ENCODE measurements at regions not wholly inside any gene's neighbourhood (a gene's known extent, or its start where the extent isn't known, plus 50 kb on each side); places are given as distances from the start of the nearest gene placed in this dataset.

DNA sequence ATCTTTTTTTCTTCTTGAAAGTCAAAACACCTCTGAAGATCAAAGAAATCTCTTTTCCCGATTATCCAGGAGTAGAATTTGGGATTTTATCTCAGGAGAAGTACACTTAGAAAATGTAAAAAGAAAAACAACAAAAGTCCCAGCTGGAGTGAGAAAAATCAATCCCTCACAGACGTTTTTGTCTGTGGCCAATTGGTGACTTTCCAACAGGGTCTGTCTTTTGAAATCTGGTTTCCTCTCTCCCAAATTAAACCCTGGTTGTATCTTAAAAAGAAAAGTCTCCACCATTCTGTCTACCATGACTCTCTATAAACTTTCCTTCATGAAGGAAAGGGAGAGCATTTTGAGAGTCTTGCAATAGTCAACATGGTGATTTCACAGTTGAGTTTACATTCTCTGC lies 88.1 kb downstream of the DACT1 start:
- TF ChIP-seq, protein P1, sequence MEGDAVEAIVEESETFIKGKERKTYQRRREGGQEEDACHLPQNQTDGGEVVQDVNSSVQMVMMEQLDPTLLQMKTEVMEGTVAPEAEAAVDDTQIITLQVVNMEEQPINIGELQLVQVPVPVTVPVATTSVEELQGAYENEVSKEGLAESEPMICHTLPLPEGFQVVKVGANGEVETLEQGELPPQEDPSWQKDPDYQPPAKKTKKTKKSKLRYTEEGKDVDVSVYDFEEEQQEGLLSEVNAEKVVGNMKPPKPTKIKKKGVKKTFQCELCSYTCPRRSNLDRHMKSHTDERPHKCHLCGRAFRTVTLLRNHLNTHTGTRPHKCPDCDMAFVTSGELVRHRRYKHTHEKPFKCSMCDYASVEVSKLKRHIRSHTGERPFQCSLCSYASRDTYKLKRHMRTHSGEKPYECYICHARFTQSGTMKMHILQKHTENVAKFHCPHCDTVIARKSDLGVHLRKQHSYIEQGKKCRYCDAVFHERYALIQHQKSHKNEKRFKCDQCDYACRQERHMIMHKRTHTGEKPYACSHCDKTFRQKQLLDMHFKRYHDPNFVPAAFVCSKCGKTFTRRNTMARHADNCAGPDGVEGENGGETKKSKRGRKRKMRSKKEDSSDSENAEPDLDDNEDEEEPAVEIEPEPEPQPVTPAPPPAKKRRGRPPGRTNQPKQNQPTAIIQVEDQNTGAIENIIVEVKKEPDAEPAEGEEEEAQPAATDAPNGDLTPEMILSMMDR (IDR thresholded peaks at IDR 0.05), result no peak
- ATAC-seq (ENCODE audit: low FRiP score) (no peak), DNase-seq (ENCODE audit: low spot score) (no peak)

DNA sequence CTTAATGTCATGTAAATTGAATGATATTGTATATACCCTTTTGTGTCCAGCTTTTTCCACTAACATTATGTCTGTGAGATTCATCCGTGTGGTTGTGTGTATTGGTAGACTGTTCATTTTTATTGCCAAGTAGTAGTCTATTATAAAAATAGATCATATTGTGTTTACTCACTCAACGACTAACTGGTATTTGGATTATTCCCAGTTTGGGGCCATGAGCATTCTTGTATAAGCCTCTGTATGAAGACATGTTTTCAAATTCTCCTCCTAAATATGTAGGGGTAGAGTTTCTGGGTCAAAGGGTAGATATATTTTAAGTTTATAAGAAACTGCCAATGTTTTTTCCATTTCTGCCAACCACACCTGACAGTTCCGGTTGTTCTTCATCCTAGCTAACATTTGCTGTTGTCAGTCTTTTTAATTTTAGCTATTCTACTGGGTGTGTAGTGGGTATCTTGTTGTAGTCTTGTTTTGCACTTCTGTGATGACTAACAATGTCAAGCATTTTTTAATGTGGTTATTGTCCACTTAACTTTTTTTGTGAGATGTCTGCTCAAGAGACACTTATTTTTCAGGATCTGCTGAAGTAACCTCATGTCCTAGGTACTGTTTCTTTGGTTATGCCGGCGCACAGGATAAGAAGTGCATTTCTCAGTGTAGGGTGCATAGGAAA lies 93.2 kb downstream of the DACT1 start:
- DNase-seq (ENCODE audit: low spot score) (no peak), ATAC-seq (ENCODE audit: low FRiP score) (no peak)
- TF ChIP-seq, protein P1 (IDR thresholded peaks at IDR 0.05), result no peak

DNA sequence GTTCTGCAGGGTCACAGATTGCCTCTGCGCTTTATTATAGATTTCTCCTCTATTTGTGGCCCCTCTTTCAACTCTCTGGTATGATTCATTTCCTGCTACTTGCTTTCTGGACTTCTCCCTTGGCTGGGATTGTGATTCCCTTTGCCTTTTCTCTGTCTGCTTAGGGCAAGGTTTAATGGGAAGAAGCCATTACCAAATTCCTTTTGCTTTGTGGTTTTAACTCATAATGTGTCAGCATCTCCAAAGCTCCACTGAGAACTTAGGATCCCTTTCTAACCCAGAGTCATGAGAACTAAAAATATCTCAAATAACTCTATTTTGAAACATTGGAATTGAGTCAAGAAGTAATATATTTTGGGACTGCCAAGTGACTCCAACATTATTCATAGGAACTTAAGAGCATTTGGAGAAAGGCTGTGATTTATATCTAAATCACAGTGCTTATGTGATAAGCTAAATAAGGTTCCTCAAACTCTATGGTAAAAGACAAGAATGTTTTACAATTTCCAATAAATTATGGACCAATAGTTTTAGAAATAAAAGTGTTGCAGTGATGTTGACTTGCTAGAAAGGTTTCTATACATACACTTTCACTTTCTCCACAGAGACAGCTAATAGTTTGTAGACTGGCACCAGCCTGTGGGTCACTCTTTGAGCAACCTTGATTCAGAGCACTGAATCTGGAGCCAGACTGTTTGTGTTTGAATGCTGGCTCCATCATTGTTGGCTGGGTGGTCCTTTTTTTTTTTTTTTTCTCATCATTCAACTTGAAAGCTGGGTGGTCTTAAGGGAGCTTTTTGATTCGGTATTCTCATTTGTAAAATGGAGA lies 93.9 kb downstream of the DACT1 start:
- peak; percentile 39 for ATAC-seq (ENCODE audit: low FRiP score)
- TF ChIP-seq, protein P1 (IDR thresholded peaks at IDR 0.05), result no peak

DNA sequence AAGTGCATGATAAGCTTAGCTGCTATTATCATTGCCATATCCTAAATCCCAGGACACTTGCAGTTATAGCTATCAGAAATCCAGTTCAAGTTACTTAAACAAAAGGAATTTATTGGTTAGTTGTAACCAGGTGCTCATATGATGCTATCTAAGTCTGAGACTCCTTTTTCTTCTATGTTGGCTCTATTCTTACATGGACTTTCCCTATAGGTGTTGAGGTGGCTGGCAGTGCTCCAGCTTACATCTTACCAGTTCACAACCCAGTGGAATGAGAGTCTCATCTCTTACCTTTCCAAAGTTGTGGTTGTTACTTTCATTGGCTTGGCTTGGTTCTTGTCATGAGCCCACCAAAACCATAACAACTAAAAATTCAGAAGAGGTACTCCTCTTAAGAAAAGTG lies 94.6 kb downstream of the DACT1 start:
- ATAC-seq (ENCODE audit: low FRiP score) (no peak), DNase-seq (ENCODE audit: low spot score) (no peak)
- TF ChIP-seq, protein P1 (IDR thresholded peaks at IDR 0.05), result no peak

More for the DNA sequence above, 93.9 kb downstream of the DACT1 start:
- DNase-seq (ENCODE audit: low spot score), result no peak

DNA sequence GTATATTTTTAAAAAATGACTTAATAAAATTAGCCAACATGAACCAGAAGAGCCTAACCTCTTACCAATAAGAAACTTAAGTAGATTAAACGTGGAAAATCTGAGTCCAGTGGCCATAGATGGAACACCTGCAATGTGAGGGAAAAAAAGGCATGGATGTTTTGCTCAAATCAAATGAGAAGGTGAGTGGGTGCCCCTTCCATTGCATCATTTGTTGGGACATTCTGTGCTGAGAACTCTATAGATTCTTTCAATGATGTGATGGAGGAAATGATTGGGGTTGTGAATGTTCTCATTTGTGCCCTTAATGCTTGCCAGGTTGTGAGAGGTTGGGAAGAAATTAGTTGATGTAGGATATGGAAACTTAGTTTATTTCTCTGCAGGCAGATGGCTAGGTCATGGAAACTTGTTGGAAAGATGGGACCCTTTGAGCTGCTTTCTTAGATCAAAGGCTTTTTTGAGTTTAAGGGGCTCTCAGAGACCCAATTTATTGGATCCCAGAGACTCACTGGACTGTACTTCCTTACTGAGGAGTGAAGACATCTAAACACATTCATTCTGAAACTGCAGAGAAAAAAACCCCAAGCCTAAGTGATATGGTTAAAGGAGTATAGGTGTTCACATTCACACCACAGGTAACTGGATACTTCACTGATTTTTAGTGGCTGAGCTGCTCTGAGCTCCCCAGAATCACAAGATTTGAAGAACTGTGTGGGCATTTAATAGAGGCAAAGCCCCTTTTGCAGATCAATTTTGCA lies 95.9 kb downstream of the DACT1 start:
- ATAC-seq (ENCODE audit: low FRiP score) (no peak), DNase-seq (ENCODE audit: low spot score) (no peak)
- TF ChIP-seq, protein P1 (IDR thresholded peaks at IDR 0.05), result no peak

DNA sequence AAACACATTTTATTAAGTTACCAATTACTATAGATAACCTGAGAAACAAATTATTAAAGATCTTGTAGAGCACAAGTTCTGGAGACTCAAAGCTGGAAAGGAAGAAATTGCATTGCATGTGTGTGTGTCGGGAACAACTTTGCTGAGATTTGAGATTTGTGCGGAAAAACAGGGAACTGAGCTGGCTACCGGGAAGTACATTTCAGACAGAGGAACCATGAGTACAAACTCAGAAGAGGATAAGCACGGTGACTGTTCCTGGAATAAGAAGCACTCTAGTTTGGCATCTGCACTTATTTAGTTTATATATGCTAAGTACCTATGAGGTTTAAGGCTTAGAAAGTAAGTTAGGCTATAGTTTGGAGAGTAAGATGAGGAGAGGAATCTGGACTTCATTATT lies 97.8 kb downstream of the DACT1 start:
- DNase-seq (ENCODE audit: low spot score) (no peak), ATAC-seq (ENCODE audit: low FRiP score) (no peak)
- TF ChIP-seq, protein P1 (IDR thresholded peaks at IDR 0.05), result no peak

All from omental fat pad (tissue), 3 donors.